ENCODE measurements at regions not wholly inside any gene's neighbourhood (a gene's known extent, or its start where the extent isn't known, plus 50 kb on each side); places are given as distances from the start of the nearest gene placed in this dataset.

GRCh38 chr1:209389975-209390374 lies 193.5 kb upstream of the CAMK1G start:
- TF ChIP-seq CTCF (IDR thresholded peaks at IDR 0.05) (no peak), POLR2A (IDR thresholded peaks at IDR 0.05) (no peak), EP300 (IDR thresholded peaks at IDR 0.05; ENCODE audit: low read depth) (no peak), POLR2AphosphoS5 (IDR thresholded peaks at IDR 0.05) (no peak)
